NT2/D1 (cell line): ENCODE measurements at regions not wholly inside any gene's neighbourhood (a gene's known extent, or its start where the extent isn't known, plus 50 kb on each side); places are given as distances from the start of the nearest gene placed in this dataset.

Experiments
- SUZ12 ChIP-seq: IDR thresholded peaks from 2 replicates; pipeline ENCODE4 v1.6.1; 2011; ENCODE audit not compliant: insufficient read length, insufficient read depth; ENCODE audit errors: extremely low read depth
- YY1 ChIP-seq: IDR thresholded peaks from 2 replicates; pipeline ENCODE4 v1.6.1; 2011; ENCODE audit not compliant: insufficient read length, insufficient read depth
- ZNF274 ChIP-seq: IDR thresholded peaks from 2 replicates; pipeline ENCODE4 v1.6.1; 2011; ENCODE audit warnings: mild to moderate bottlenecking, low read depth, low read length

- TF ChIP-seq YY1: no peak
- TF ChIP-seq ZNF274: no peak
- no peak for TF ChIP-seq SUZ12
Observed at GRCh38 chr11:122584670-122585069, 70.9 kb upstream of the UBASH3B start.
